ENCODE measurements at regions not wholly inside any gene's neighbourhood (a gene's known extent, or its start where the extent isn't known, plus 50 kb on each side); places are given as distances from the start of the nearest gene placed in this dataset.

GRCh38 chr9:119951591-119951990, 582.4 kb upstream of the BRINP1 start:
- Histone ChIP-seq H3K27ac (ENCODE audit: low read length) (no peak overlapping the region), H3K9me3 (ENCODE audit: control insufficient read depth in 2 of 2, low read length in 2 of 2) (no peaks in the 10 kb centered on the region), H3K9ac (ENCODE audit: low read length in 2 of 2) (no peak overlapping the region), H3K27me3 (ENCODE audit: control insufficient read depth in 1 of 2, insufficient read depth in 2 of 2, low read length in 2 of 2) (no peaks in the 10 kb centered on the region), H3K4me1 (ENCODE audit: control insufficient read depth, insufficient read depth, low read length) (peaks cover 13% of the 10 kb centered on the region), H3K36me3 (ENCODE audit: control insufficient read depth in 2 of 2, insufficient read depth in 2 of 2, low read length in 2 of 2) (no peaks in the 10 kb centered on the region), H3K4me3 (ENCODE audit: low read length in 2 of 2) (no peak overlapping the region)

DNA sequence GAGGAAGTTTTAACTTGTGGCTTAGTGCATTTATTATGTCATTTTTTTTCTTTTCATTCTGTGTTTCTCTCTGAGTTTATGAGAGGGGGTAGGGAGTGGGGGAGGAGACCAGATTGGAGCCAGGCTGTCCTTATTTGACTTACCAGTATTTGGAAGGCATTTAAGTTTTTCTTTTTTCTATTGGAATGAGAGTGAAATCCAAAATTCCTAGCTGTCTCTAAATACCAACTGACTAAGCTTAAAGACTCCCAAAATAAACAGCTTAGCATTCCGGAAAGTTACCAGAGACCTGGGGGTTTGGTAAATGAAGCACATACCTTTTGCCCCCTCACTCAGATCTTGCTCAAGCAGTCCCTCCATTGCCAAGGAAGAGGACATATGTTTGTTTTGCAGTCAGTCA, 581.9 kb upstream of the BRINP1 start:
- Histone ChIP-seq H3K27ac (ENCODE audit: low read length) (no peak overlapping the region), H3K4me3 (ENCODE audit: low read length in 2 of 2) (peak overlapping the region in 1 of 2 donors; percentile 15), H3K36me3 (ENCODE audit: control insufficient read depth in 2 of 2, insufficient read depth in 2 of 2, low read length in 2 of 2) (no peaks in the 10 kb centered on the region), H3K9me3 (ENCODE audit: control insufficient read depth in 2 of 2, low read length in 2 of 2) (no peaks in the 10 kb centered on the region), H3K9ac (ENCODE audit: low read length in 2 of 2) (no peak overlapping the region), H3K27me3 (ENCODE audit: control insufficient read depth in 1 of 2, insufficient read depth in 2 of 2, low read length in 2 of 2) (no peaks in the 10 kb centered on the region), H3K4me1 (ENCODE audit: control insufficient read depth, insufficient read depth, low read length) (peaks cover 13% of the 10 kb centered on the region)

DNA sequence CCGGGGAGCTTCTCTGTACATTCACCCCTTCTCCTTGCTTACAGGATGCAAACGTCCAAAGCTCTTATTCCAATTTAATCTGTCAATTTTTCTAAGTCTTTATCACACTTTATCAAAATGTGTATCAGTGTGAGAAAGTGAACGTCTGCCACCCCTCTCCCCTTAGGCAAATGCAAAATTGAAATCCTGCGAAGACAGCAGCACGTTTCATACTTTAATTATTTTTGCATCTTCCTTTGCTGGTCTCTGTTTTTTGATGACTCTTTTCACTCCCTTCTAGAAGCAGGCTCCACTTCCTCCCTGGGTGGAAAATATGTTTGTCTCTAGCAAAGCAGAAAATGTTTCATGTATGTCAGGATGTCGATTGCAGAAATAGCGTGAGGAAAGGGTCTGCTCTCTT, 576.5 kb upstream of the BRINP1 start:
- Histone ChIP-seq H3K27me3 (ENCODE audit: control insufficient read depth in 1 of 2, insufficient read depth in 2 of 2, low read length in 2 of 2) (no peaks in the 10 kb centered on the region), H3K27ac (ENCODE audit: low read length) (no peak overlapping the region), H3K4me3 (ENCODE audit: low read length in 2 of 2) (no peak overlapping the region), H3K9ac (ENCODE audit: low read length in 2 of 2) (no peak overlapping the region), H3K9me3 (ENCODE audit: control insufficient read depth in 2 of 2, low read length in 2 of 2) (no peaks in the 10 kb centered on the region), H3K4me1 (ENCODE audit: control insufficient read depth, insufficient read depth, low read length) (no peaks in the 10 kb centered on the region), H3K36me3 (ENCODE audit: control insufficient read depth in 2 of 2, insufficient read depth in 2 of 2, low read length in 2 of 2) (no peaks in the 10 kb centered on the region)

DNA sequence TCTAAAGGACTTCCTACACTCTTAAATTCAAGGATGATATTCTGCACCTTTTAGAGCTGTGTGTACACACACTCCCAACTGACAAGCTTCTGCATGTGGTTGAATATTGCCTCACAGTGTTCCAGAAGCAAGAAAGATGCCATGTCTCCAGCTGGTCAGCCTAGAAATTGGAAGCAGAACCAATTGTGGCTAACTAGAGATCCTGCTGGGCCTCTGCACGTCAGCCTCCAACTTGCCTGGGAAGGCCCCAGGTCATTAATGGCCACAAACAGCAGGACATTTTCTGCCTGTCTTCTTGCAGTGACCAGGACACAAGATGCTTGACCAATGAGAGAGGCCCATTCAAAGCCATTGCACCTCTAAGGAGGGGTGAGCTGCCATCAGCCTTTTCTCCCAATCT, 571.9 kb upstream of the BRINP1 start:
- H3K27ac ChIP-seq (ENCODE audit: low read length), result no peak overlapping the region
- no peak overlapping the region for H3K9ac ChIP-seq (ENCODE audit: low read length in 2 of 2)
- no peaks in the 10 kb centered on the region for H3K36me3 ChIP-seq (ENCODE audit: control insufficient read depth in 2 of 2, insufficient read depth in 2 of 2, low read length in 2 of 2)
- no peaks in the 10 kb centered on the region for H3K9me3 ChIP-seq (ENCODE audit: control insufficient read depth in 2 of 2, low read length in 2 of 2)
- H3K4me3 ChIP-seq (ENCODE audit: low read length in 2 of 2), result no peak overlapping the region
- no peaks in the 10 kb centered on the region for H3K4me1 ChIP-seq (ENCODE audit: control insufficient read depth, insufficient read depth, low read length)
- H3K27me3 ChIP-seq (ENCODE audit: control insufficient read depth in 1 of 2, insufficient read depth in 2 of 2, low read length in 2 of 2), result no peaks in the 10 kb centered on the region

DNA sequence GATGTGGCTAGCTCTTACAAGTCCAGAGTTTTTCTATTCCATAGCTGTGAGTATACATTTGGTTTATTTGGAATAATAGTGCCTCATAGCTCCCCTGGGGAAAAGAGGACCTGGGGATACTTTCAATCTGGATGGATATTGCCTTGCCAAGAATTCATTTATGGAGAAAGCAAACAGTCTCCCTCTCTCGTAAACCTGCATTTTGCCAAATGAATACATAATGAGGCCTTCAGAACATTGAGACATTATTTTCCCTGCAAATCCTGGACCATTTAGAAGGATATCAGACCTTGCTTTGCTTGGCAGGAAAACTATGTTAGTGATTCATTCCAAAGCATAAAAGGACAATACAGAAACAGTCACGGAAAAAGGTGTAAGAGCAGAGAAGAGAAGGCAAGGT, 569.6 kb upstream of the BRINP1 start:
- Histone ChIP-seq H3K4me1 (ENCODE audit: control insufficient read depth, insufficient read depth, low read length) (no peaks in the 10 kb centered on the region), H3K27me3 (ENCODE audit: control insufficient read depth in 1 of 2, insufficient read depth in 2 of 2, low read length in 2 of 2) (no peaks in the 10 kb centered on the region), H3K9ac (ENCODE audit: low read length in 2 of 2) (no peak overlapping the region), H3K27ac (ENCODE audit: low read length) (no peak overlapping the region), H3K9me3 (ENCODE audit: control insufficient read depth in 2 of 2, low read length in 2 of 2) (peaks cover 0 to 2% of the 10 kb centered on the region in 2 donors), H3K4me3 (ENCODE audit: low read length in 2 of 2) (no peak overlapping the region), H3K36me3 (ENCODE audit: control insufficient read depth in 2 of 2, insufficient read depth in 2 of 2, low read length in 2 of 2) (no peaks in the 10 kb centered on the region)

GRCh38 chr9:119934497-119934896, 565.3 kb upstream of the BRINP1 start:
- H3K27me3 ChIP-seq (ENCODE audit: control insufficient read depth in 1 of 2, insufficient read depth in 2 of 2, low read length in 2 of 2), result no peaks in the 10 kb centered on the region
- no peak overlapping the region for H3K27ac ChIP-seq (ENCODE audit: low read length)
- H3K9ac ChIP-seq (ENCODE audit: low read length in 2 of 2), result no peak overlapping the region
- H3K4me3 ChIP-seq (ENCODE audit: low read length in 2 of 2), result no peak overlapping the region
- no peaks in the 10 kb centered on the region for H3K4me1 ChIP-seq (ENCODE audit: control insufficient read depth, insufficient read depth, low read length)
- peaks cover 0 to 2% of the 10 kb centered on the region in 2 donors for H3K9me3 ChIP-seq (ENCODE audit: control insufficient read depth in 2 of 2, low read length in 2 of 2)
- H3K36me3 ChIP-seq (ENCODE audit: control insufficient read depth in 2 of 2, insufficient read depth in 2 of 2, low read length in 2 of 2), result no peaks in the 10 kb centered on the region

DNA sequence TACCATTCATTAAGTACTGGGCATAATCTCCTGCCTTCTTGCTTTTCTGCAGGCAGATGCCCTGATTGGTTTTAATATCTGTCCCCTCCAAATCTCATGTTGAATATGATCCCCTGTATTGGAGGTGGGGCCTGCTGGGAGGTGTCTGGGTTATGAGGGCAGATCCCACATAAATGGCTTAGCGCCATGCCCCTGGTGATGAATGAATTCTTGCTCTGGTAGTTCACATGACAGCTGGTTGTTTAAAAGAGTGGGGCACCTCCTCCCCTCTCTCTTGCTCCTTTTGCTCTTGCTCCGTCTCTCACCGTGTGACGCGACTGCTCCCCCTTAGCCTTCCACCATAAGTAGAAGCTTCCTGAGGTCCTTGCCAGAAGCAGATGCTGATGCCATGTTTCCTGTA, 564.0 kb upstream of the BRINP1 start:
- Histone ChIP-seq H3K36me3 (ENCODE audit: control insufficient read depth in 2 of 2, insufficient read depth in 2 of 2, low read length in 2 of 2) (no peaks in the 10 kb centered on the region), H3K4me1 (ENCODE audit: control insufficient read depth, insufficient read depth, low read length) (no peaks in the 10 kb centered on the region), H3K9me3 (ENCODE audit: control insufficient read depth in 2 of 2, low read length in 2 of 2) (peaks cover 0 to 2% of the 10 kb centered on the region in 2 donors), H3K4me3 (ENCODE audit: low read length in 2 of 2) (no peak overlapping the region), H3K27ac (ENCODE audit: low read length) (no peak overlapping the region), H3K27me3 (ENCODE audit: control insufficient read depth in 1 of 2, insufficient read depth in 2 of 2, low read length in 2 of 2) (no peaks in the 10 kb centered on the region), H3K9ac (ENCODE audit: low read length in 2 of 2) (no peak overlapping the region)

DNA sequence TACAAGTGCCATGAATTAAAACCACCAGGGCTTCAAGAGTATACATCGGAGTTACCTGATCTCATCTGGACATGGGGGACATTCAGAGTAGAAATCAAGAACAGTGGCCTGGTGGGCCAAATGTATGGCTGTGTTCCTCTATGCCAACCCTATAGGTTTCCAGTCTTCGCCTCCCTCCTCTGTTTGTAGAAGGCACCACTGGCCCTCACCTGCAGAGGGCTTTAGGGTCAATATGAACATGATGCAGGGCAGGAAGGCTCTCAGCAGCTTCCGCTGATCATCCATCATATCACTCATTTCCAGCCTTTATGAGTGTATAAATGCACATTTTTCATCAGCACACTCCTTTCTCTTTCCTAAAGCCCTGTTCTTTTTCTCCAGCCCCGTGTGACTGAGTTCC, 555.5 kb upstream of the BRINP1 start:
- Histone ChIP-seq H3K4me3 (ENCODE audit: low read length in 2 of 2) (no peak overlapping the region), H3K4me1 (ENCODE audit: control insufficient read depth, insufficient read depth, low read length) (no peaks in the 10 kb centered on the region), H3K27ac (ENCODE audit: low read length) (no peak overlapping the region), H3K9ac (ENCODE audit: low read length in 2 of 2) (no peak overlapping the region), H3K9me3 (ENCODE audit: control insufficient read depth in 2 of 2, low read length in 2 of 2) (no peaks in the 10 kb centered on the region), H3K36me3 (ENCODE audit: control insufficient read depth in 2 of 2, insufficient read depth in 2 of 2, low read length in 2 of 2) (no peaks in the 10 kb centered on the region), H3K27me3 (ENCODE audit: control insufficient read depth in 1 of 2, insufficient read depth in 2 of 2, low read length in 2 of 2) (no peaks in the 10 kb centered on the region)

DNA sequence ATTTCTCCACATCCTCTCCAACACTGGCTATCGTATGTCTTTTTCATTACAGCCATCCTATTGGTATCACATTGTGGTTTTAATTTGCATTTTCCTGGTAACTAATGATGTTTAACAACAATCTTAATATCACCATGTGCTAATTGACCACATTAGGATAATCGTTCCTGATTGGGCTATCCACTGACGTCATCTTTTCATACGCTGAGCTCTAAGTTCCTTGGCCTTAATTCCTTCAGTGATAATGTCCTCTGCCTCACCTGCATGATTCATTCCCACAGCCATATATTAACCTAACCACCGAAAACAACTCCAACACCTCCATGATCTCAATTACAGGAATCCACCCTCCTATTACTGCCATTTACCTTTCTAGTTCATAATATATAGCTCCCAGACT, 547.9 kb upstream of the BRINP1 start:
- H3K9me3 ChIP-seq (ENCODE audit: control insufficient read depth in 2 of 2, low read length in 2 of 2), result no peaks in the 10 kb centered on the region
- no peaks in the 10 kb centered on the region for H3K4me1 ChIP-seq (ENCODE audit: control insufficient read depth, insufficient read depth, low read length)
- H3K36me3 ChIP-seq (ENCODE audit: control insufficient read depth in 2 of 2, insufficient read depth in 2 of 2, low read length in 2 of 2), result no peaks in the 10 kb centered on the region
- no peaks in the 10 kb centered on the region for H3K27me3 ChIP-seq (ENCODE audit: control insufficient read depth in 1 of 2, insufficient read depth in 2 of 2, low read length in 2 of 2)
- no peak overlapping the region for H3K9ac ChIP-seq (ENCODE audit: low read length in 2 of 2)
- no peak overlapping the region for H3K27ac ChIP-seq (ENCODE audit: low read length)
- no peak overlapping the region for H3K4me3 ChIP-seq (ENCODE audit: low read length in 2 of 2)

- Histone ChIP-seq H3K27ac (ENCODE audit: low read length) (no peak overlapping the region), H3K27me3 (ENCODE audit: control insufficient read depth in 1 of 2, insufficient read depth in 2 of 2, low read length in 2 of 2) (no peaks in the 10 kb centered on the region), H3K4me1 (ENCODE audit: control insufficient read depth, insufficient read depth, low read length) (no peaks in the 10 kb centered on the region), H3K4me3 (ENCODE audit: low read length in 2 of 2) (no peak overlapping the region), H3K9me3 (ENCODE audit: control insufficient read depth in 2 of 2, low read length in 2 of 2) (peaks cover 0 to 7% of the 10 kb centered on the region in 2 donors), H3K9ac (ENCODE audit: low read length in 2 of 2) (no peak overlapping the region), H3K36me3 (ENCODE audit: control insufficient read depth in 2 of 2, insufficient read depth in 2 of 2, low read length in 2 of 2) (no peaks in the 10 kb centered on the region)
Measured at GRCh38 chr9:119907056-119907455, 537.8 kb upstream of the BRINP1 start.

DNA sequence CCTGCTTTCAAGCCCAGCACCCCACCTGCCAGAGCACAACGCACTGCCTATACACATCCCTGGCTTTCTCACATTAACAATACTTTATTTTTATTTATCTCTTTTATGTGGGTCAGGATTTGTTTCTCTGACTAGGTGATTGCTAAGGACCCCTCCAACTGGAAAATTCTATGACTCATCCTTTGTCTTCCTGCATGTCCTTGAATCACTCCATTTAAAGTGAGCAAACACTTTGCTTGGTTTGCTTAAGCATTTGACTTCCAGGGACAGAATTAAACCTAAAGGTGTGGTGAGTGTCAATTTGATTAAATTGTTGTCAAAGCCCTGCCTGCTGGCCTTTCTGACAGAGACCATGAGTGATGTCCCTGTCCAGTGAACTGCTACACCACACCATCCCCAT, 536.5 kb upstream of the BRINP1 start:
- H3K27ac ChIP-seq (ENCODE audit: low read length), result no peak overlapping the region
- peaks cover 0 to 7% of the 10 kb centered on the region in 2 donors for H3K9me3 ChIP-seq (ENCODE audit: control insufficient read depth in 2 of 2, low read length in 2 of 2)

More for the DNA sequence above, 536.5 kb upstream of the BRINP1 start:
- H3K4me3 ChIP-seq (ENCODE audit: low read length in 2 of 2), result no peak overlapping the region
- no peak overlapping the region for H3K9ac ChIP-seq (ENCODE audit: low read length in 2 of 2)
- H3K27me3 ChIP-seq (ENCODE audit: control insufficient read depth in 1 of 2, insufficient read depth in 2 of 2, low read length in 2 of 2), result no peaks in the 10 kb centered on the region
- no peaks in the 10 kb centered on the region for H3K36me3 ChIP-seq (ENCODE audit: control insufficient read depth in 2 of 2, insufficient read depth in 2 of 2, low read length in 2 of 2)
- H3K4me1 ChIP-seq (ENCODE audit: control insufficient read depth, insufficient read depth, low read length), result no peaks in the 10 kb centered on the region

Data from stomach smooth muscle (tissue), 2 donors.